Fibroblast of lung (primary cell): ENCODE measurements at regions not wholly inside any gene's neighbourhood (a gene's known extent, or its start where the extent isn't known, plus 50 kb on each side); places are given as distances from the start of the nearest gene placed in this dataset.
"Not testable (repeated sequence)": the region's sequence is repeated elsewhere in the genome, so short reads cannot be mapped to it uniquely, and the experiment has no call there.

ENCODE experiments used
- DNase-seq, 2 donors: peaks; one replicate each; pipeline versions ENCODE4 v3.0.0 to v3.0.0-alpha.2; 2010; ENCODE audit warnings: low read depth in 2 of 2
- H2AFZ ChIP-seq: 2 replicates; pipeline ENCODE4 v1.5.1; 2012; ENCODE audit warnings: low read length, control low read depth, inconsistent platforms
- H3K27ac ChIP-seq: 2 replicates; pipeline ENCODE4 v1.5.1; 2011; ENCODE audit warnings: low read length, control low read depth; ENCODE audit not compliant: insufficient read depth
- H3K27me3 ChIP-seq: 2 replicates; pipeline ENCODE4 v1.5.1; 2011; ENCODE audit warnings: mild to moderate bottlenecking, low read length; ENCODE audit not compliant: control insufficient read depth, insufficient read depth
- H3K36me3 ChIP-seq: 2 replicates; pipeline ENCODE4 v1.5.1; 2011; ENCODE audit warnings: low read length; ENCODE audit not compliant: control insufficient read depth, insufficient read depth
- H3K4me1 ChIP-seq: 2 replicates; pipeline ENCODE4 v1.5.1; 2011; ENCODE audit warnings: low read length; ENCODE audit not compliant: control insufficient read depth, insufficient read depth; ENCODE audit errors: extremely low read depth
- H3K4me2 ChIP-seq: 2 replicates; pipeline ENCODE4 v1.5.1; 2011; ENCODE audit warnings: low read length, control low read depth; ENCODE audit not compliant: insufficient read depth; ENCODE audit errors: extremely low read depth
- H3K4me3 ChIP-seq, 4 experiments: fragments of 200-600 bp in 1 of 4; sonication (generic) in 1 of 4; replicated peaks in 1 of 4; 2 replicates each; pipeline ENCODE4 v1.5.1; 2011 to 2016; ENCODE audit warnings: low read length in 4 of 4, low read depth in 3 of 4, mild to moderate bottlenecking in 3 of 4, control low read depth in 2 of 4, inconsistent platforms in 1 of 4, mixed read lengths in 1 of 4; ENCODE audit not compliant: insufficient read depth in 1 of 4; ENCODE audit errors: control extremely low read depth in 1 of 4
- H3K79me2 ChIP-seq: 2 replicates; pipeline ENCODE4 v1.5.1; 2012; ENCODE audit warnings: mild to moderate bottlenecking, low read length, inconsistent platforms; ENCODE audit not compliant: control insufficient read depth, insufficient read depth
- H3K9ac ChIP-seq: 2 replicates; pipeline ENCODE4 v1.5.1; 2011; ENCODE audit warnings: mild to moderate bottlenecking, low read length, control low read depth; ENCODE audit not compliant: insufficient read depth
- H3K9me3 ChIP-seq: 2 replicates; pipeline ENCODE4 v1.5.1; 2012; ENCODE audit warnings: low read depth, low read length; ENCODE audit not compliant: control insufficient read depth, insufficient read depth
- H4K20me1 ChIP-seq: 2 replicates; pipeline ENCODE4 v1.5.1; 2011; ENCODE audit warnings: low read length; ENCODE audit not compliant: control insufficient read depth, insufficient read depth; ENCODE audit errors: extremely low read depth
- CTCF ChIP-seq, 2 donors: IDR thresholded peaks in 1 of 2; conservative IDR thresholded peaks in 1 of 2; 1 replicate in 1 of 2; 2 replicates in 1 of 2; pipeline ENCODE4 v1.5.1; 2011 to 2012; ENCODE audit warnings: low read length in 2 of 2, control low read depth in 1 of 2, inconsistent platforms in 1 of 2, low read depth in 1 of 2, mild to moderate bottlenecking in 1 of 2
- EZH2 ChIP-seq: IDR thresholded peaks from 2 replicates; pipeline ENCODE4 v1.5.1; 2012; ENCODE audit warnings: low read length, control low read depth, mild to moderate bottlenecking; ENCODE audit errors: missing control alignments

- no peak overlapping the region for H2AFZ ChIP-seq
- H3K4me3 ChIP-seq, result no peak overlapping the region
- H3K4me2 ChIP-seq, result no peak overlapping the region
- no peaks in the 10 kb centered on the region for H4K20me1 ChIP-seq
- H3K9ac ChIP-seq, result no peak overlapping the region
- no peaks in the 10 kb centered on the region for H3K27me3 ChIP-seq
- DNase-seq, result no peak
- H3K27ac ChIP-seq, result no peak overlapping the region
- H3K9me3 ChIP-seq, result no peaks in the 10 kb centered on the region
- TF ChIP-seq CTCF (conservative IDR thresholded peaks at IDR 0.05 in 1 of 2, IDR thresholded peaks at IDR 0.05 in 1 of 2; ENCODE audit: low read depth in 1 of 2, low read length in 2 of 2), result no peak
- TF ChIP-seq EZH2, result no peak
- no peaks in the 10 kb centered on the region for H3K4me1 ChIP-seq
- H3K36me3 ChIP-seq, result no peaks in the 10 kb centered on the region
- H3K79me2 ChIP-seq, result no peaks in the 10 kb centered on the region
Observed at GRCh38 chr13:65582160-65582559, 1648.0 kb downstream of the PCDH9 start.

GRCh38 chr13:65564561-65564960 lies 1665.6 kb downstream of the PCDH9 start:
- not testable (repeated sequence) for H2AFZ ChIP-seq, H3K9me3 ChIP-seq, H3K4me3 ChIP-seq, H3K36me3 ChIP-seq, H3K4me1 ChIP-seq, H4K20me1 ChIP-seq, H3K9ac ChIP-seq, H3K27ac ChIP-seq, DNase-seq, H3K4me2 ChIP-seq, H3K27me3 ChIP-seq, H3K79me2 ChIP-seq

GRCh38 chr13:65562305-65562704 lies 1667.8 kb downstream of the PCDH9 start:
- Histone ChIP-seq H2AFZ (no peak overlapping the region), H4K20me1 (no peaks in the 10 kb centered on the region), H3K4me2 (no peak overlapping the region), H3K79me2 (no peaks in the 10 kb centered on the region), H3K27ac (no peak overlapping the region), H3K36me3 (no peaks in the 10 kb centered on the region), H3K27me3 (no peaks in the 10 kb centered on the region), H3K4me3 (no peak overlapping the region), H3K9me3 (no peaks in the 10 kb centered on the region), H3K9ac (no peak overlapping the region), H3K4me1 (no peaks in the 10 kb centered on the region)
- TF ChIP-seq EZH2, result no peak
- no peak for TF ChIP-seq CTCF (conservative IDR thresholded peaks at IDR 0.05 in 1 of 2, IDR thresholded peaks at IDR 0.05 in 1 of 2; ENCODE audit: low read depth in 1 of 2, low read length in 2 of 2)
- DNase-seq, result no peak

GRCh38 chr13:65560936-65561335 lies 1669.2 kb downstream of the PCDH9 start:
- no peaks in the 10 kb centered on the region for H3K27me3 ChIP-seq
- no peaks in the 10 kb centered on the region for H3K9me3 ChIP-seq
- TF ChIP-seq CTCF (conservative IDR thresholded peaks at IDR 0.05 in 1 of 2, IDR thresholded peaks at IDR 0.05 in 1 of 2; ENCODE audit: low read depth in 1 of 2, low read length in 2 of 2) (no peak), EZH2 (no peak)
- no peak overlapping the region for H3K27ac ChIP-seq
- H3K9ac ChIP-seq, result no peak overlapping the region
- H2AFZ ChIP-seq, result no peak overlapping the region
- H3K4me2 ChIP-seq, result no peak overlapping the region
- no peaks in the 10 kb centered on the region for H3K36me3 ChIP-seq
- no peak for DNase-seq
- no peaks in the 10 kb centered on the region for H3K4me1 ChIP-seq
- no peaks in the 10 kb centered on the region for H3K79me2 ChIP-seq
- no peaks in the 10 kb centered on the region for H4K20me1 ChIP-seq
- H3K4me3 ChIP-seq, result no peak overlapping the region
